ENCODE measurements at regions not wholly inside any gene's neighbourhood (a gene's known extent, or its start where the extent isn't known, plus 50 kb on each side); places are given as distances from the start of the nearest gene placed in this dataset.

DNA sequence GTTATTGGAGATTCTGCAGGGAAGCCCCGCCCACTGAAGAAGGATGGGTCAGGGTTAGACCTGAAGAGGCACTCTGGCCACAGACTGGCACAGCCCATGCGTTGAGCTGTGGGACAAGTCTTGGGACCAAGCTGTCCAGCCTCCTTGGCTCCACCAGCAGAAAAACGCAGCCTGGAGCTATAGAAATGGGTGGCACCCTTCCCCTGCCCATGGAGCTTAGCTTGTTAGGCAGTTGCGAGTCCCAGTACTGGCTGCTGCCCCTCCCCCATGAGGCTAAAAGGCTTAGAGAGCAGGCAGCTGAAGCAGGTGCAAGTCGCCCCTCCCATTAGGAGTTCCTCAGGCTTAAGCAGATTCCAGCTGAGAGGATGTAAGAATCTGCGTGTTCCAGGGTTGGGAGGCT is 1124.0 kb upstream of the TMEM132C start:
- TF ChIP-seq EZH2phosphoT487 (IDR thresholded peaks at IDR 0.05; ENCODE audit: borderline replicate concordance, low read depth, low read length): no peak
- TF ChIP-seq, protein P1, sequence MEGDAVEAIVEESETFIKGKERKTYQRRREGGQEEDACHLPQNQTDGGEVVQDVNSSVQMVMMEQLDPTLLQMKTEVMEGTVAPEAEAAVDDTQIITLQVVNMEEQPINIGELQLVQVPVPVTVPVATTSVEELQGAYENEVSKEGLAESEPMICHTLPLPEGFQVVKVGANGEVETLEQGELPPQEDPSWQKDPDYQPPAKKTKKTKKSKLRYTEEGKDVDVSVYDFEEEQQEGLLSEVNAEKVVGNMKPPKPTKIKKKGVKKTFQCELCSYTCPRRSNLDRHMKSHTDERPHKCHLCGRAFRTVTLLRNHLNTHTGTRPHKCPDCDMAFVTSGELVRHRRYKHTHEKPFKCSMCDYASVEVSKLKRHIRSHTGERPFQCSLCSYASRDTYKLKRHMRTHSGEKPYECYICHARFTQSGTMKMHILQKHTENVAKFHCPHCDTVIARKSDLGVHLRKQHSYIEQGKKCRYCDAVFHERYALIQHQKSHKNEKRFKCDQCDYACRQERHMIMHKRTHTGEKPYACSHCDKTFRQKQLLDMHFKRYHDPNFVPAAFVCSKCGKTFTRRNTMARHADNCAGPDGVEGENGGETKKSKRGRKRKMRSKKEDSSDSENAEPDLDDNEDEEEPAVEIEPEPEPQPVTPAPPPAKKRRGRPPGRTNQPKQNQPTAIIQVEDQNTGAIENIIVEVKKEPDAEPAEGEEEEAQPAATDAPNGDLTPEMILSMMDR (conservative IDR thresholded peaks at IDR 0.05; ENCODE audit: low read length): no peak
- intact Hi-C loops (cut with micrococcal nuclease; ENCODE audit: unreplicated experiment): no loop called here
- no peaks in the 10 kb centered on the region for H3K36me3 ChIP-seq (ENCODE audit: insufficient read depth, low read length)
- H4K20me1 ChIP-seq (ENCODE audit: insufficient read depth, low read length): no peaks in the 10 kb centered on the region
- H3K79me2 ChIP-seq (ENCODE audit: insufficient read depth, low read depth, low read length): no peaks in the 10 kb centered on the region
- H3K27ac ChIP-seq (ENCODE audit: low read depth, low read length, poor library complexity, severe bottlenecking): no peak overlapping the region
- H3K9me3 ChIP-seq (ENCODE audit: low read length): no peaks in the 10 kb centered on the region
- POLR2A ChIA-PET: no interaction called here
- CTCF ChIA-PET (ENCODE audit: unreplicated experiment): no interaction called here
- no peak overlapping the region for H3K4me3 ChIP-seq (ENCODE audit: low read depth, low read length, poor library complexity, severe bottlenecking)
- no TSS peak for BruUV-seq (replicated peaks)
- H3K9me2 ChIP-seq (ENCODE audit: insufficient read depth, low read length): no peaks in the 10 kb centered on the region
- no peaks in the 10 kb centered on the region for H3K4me1 ChIP-seq (ENCODE audit: insufficient read depth, low read length, poor library complexity, severe bottlenecking)
- H3K4me2 ChIP-seq (ENCODE audit: low read length): no peak overlapping the region
- H2AFZ ChIP-seq (ENCODE audit: low read length): no peak overlapping the region
- DNase-seq (ENCODE audit: low spot score): no peak

DNA sequence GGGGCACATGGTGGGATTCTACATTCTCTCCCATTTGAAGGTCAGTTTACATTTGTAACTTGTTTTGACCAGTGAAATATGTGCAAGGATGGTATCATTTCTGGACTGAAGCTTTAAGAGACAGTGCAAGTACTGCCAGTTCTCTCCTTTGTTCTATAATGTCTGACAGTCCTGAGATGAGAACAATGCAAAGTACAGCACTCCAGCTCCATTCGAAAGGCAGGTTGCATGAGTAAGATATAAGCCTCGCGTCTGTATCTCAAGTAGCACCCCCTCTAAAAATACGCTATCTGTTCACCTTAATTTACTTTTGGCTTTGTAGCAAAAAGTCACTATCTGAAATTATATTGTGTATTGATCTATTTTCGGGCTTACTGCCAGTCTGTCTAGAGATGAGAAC is 1122.2 kb upstream of the TMEM132C start:
- H3K9me3 ChIP-seq (ENCODE audit: low read length): no peaks in the 10 kb centered on the region
- H3K36me3 ChIP-seq (ENCODE audit: insufficient read depth, low read length): no peaks in the 10 kb centered on the region
- H3K4me3 ChIP-seq (ENCODE audit: low read depth, low read length, poor library complexity, severe bottlenecking): no peak overlapping the region
- H3K79me2 ChIP-seq (ENCODE audit: insufficient read depth, low read depth, low read length): no peaks in the 10 kb centered on the region
- H3K27ac ChIP-seq (ENCODE audit: low read depth, low read length, poor library complexity, severe bottlenecking): no peak overlapping the region
- ChIA-PET CTCF (ENCODE audit: unreplicated experiment) (no interaction called here), POLR2A (no interaction called here)
- H4K20me1 ChIP-seq (ENCODE audit: insufficient read depth, low read length): no peaks in the 10 kb centered on the region
- H2AFZ ChIP-seq (ENCODE audit: low read length): no peak overlapping the region
- BruUV-seq (replicated peaks): no TSS peak
- no peak for DNase-seq (ENCODE audit: low spot score)
- H3K9me2 ChIP-seq (ENCODE audit: insufficient read depth, low read length): no peaks in the 10 kb centered on the region
- TF ChIP-seq EZH2phosphoT487 (IDR thresholded peaks at IDR 0.05; ENCODE audit: borderline replicate concordance, low read depth, low read length): no peak
- TF ChIP-seq, protein P1 (conservative IDR thresholded peaks at IDR 0.05; ENCODE audit: low read length): no peak
- no peaks in the 10 kb centered on the region for H3K4me1 ChIP-seq (ENCODE audit: insufficient read depth, low read length, poor library complexity, severe bottlenecking)
- intact Hi-C loops (cut with micrococcal nuclease; ENCODE audit: unreplicated experiment): no loop called here
- H3K4me2 ChIP-seq (ENCODE audit: low read length): no peak overlapping the region

DNA sequence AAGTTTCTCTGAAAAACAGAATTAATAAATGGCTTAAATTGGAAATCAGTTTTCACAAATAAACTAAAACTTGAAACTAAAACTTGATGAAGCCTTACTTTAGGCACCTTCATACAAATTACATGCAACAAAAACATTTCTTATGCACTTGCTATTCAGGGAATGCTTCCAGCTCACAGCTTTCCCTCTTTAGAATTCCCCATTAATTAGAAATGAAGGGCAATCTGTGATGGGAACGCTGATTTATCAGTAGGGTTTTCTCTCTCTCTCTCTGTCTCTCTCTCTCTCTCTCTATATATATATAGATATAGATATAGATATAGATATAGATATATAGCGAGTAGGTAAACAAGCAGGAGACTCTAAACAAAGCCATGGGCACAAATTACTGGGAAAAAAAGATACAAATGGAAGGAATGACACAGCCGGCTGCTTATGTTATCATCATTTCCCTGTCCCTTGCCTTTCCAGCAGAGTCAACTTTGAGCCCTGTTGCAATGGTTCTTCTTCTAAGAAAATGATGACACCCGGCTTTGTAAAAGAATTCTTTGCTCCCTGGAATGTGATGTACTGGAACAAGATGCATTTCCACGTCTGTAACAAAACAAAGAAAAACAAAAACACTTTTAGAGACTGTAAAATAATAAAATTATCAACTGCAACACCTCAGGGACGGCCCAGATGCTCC is 1121.6 kb upstream of the TMEM132C start:
- no peaks in the 10 kb centered on the region for H3K36me3 ChIP-seq (ENCODE audit: insufficient read depth, low read length)
- H3K9me3 ChIP-seq (ENCODE audit: low read length): no peaks in the 10 kb centered on the region
- H4K20me1 ChIP-seq (ENCODE audit: insufficient read depth, low read length): no peaks in the 10 kb centered on the region
- TF ChIP-seq EZH2phosphoT487 (IDR thresholded peaks at IDR 0.05; ENCODE audit: borderline replicate concordance, low read depth, low read length): no peak
- TF ChIP-seq, protein P1 (conservative IDR thresholded peaks at IDR 0.05; ENCODE audit: low read length): no peak
- H3K79me2 ChIP-seq (ENCODE audit: insufficient read depth, low read depth, low read length): no peaks in the 10 kb centered on the region
- intact Hi-C loops (cut with micrococcal nuclease; ENCODE audit: unreplicated experiment): no loop called here
- H3K9me2 ChIP-seq (ENCODE audit: insufficient read depth, low read length): no peaks in the 10 kb centered on the region
- H3K4me3 ChIP-seq (ENCODE audit: low read depth, low read length, poor library complexity, severe bottlenecking): no peak overlapping the region
- H3K4me1 ChIP-seq (ENCODE audit: insufficient read depth, low read length, poor library complexity, severe bottlenecking): no peaks in the 10 kb centered on the region
- POLR2A ChIA-PET: no interaction called here
- CTCF ChIA-PET (ENCODE audit: unreplicated experiment): no interaction called here
- H3K27ac ChIP-seq (ENCODE audit: low read depth, low read length, poor library complexity, severe bottlenecking): no peak overlapping the region
- DNase-seq (ENCODE audit: low spot score): no peak
- BruUV-seq (replicated peaks): no TSS peak
- H2AFZ ChIP-seq (ENCODE audit: low read length): no peak overlapping the region
- H3K4me2 ChIP-seq (ENCODE audit: low read length): no peak overlapping the region
